Esophagus (tissue), 2 donors: ENCODE measurements at regions not wholly inside any gene's neighbourhood (a gene's known extent, or its start where the extent isn't known, plus 50 kb on each side); places are given as distances from the start of the nearest gene placed in this dataset.

Experiments
- H3K27ac ChIP-seq, 2 donors: one replicate each; pipeline ENCODE4 v1.5.1; 2013; ENCODE audit warnings: low read depth in 2 of 2, mild to moderate bottlenecking in 2 of 2, inconsistent platforms in 1 of 2, low read length in 1 of 2, moderate library complexity in 1 of 2
- H3K27me3 ChIP-seq, 2 donors: one replicate each; pipeline ENCODE4 v1.6.1; 2013; ENCODE audit warnings: low read length in 2 of 2, control low read depth in 1 of 2, mild to moderate bottlenecking in 1 of 2; ENCODE audit not compliant: insufficient read depth in 2 of 2, control insufficient read depth in 1 of 2
- H3K36me3 ChIP-seq, 2 donors: one replicate each; pipeline ENCODE4 v1.6.1; 2013; ENCODE audit warnings: low read length in 1 of 2; ENCODE audit not compliant: control insufficient read depth in 2 of 2, insufficient read depth in 2 of 2
- H3K4me1 ChIP-seq, 2 donors: one replicate each; pipeline ENCODE4 v1.6.1; 2013; ENCODE audit warnings: low read length in 1 of 2; ENCODE audit not compliant: control insufficient read depth in 2 of 2, insufficient read depth in 2 of 2
- H3K4me3 ChIP-seq, 2 donors: one replicate each; pipeline ENCODE4 v1.5.1; 2013; ENCODE audit warnings: low read length in 2 of 2, mild to moderate bottlenecking in 2 of 2, low read depth in 1 of 2, moderate library complexity in 1 of 2
- H3K9me3 ChIP-seq, 2 donors: one replicate each; pipeline ENCODE4 v1.6.1; 2013; ENCODE audit warnings: mild to moderate bottlenecking in 2 of 2, low read depth in 1 of 2, low read length in 1 of 2, moderate library complexity in 1 of 2; ENCODE audit not compliant: control insufficient read depth in 2 of 2, insufficient read depth in 1 of 2
- WGBS, 2 donors: extraction: QIAGEN DNeasy Blood & Tissue Kit; methylation state at CpG; one replicate each; pipeline ENCODE4 v1.1.7; 2013; 5-methylcytosine and 5-hydroxymethylcytosine counted together
- donor health status: healthy with polysubstance abuse.
- donor health status: Bipolar disorder and iron deficiency.

- Histone ChIP-seq H3K27ac (no peak overlapping the region), H3K4me3 (no peak overlapping the region), H3K9me3 (no peaks in the 10 kb centered on the region), H3K27me3 (no peaks in the 10 kb centered on the region), H3K4me1 (no peaks in the 10 kb centered on the region), H3K36me3 (no peaks in the 10 kb centered on the region)
- WGBS, 2 donors = 58 to 62% methylated on average over 3 of the region's 3 CpGs
Observed at GRCh38 chr7:110010359-110010758, 1080.6 kb upstream of the LRRN3 start.

GRCh38 chr7:110017405-110017804 lies 1073.5 kb upstream of the LRRN3 start:
- no peaks in the 10 kb centered on the region for H3K4me1 ChIP-seq
- WGBS, 2 donors = 77 to 87% methylated on average over 1 of the region's 1 CpG
- no peak overlapping the region for H3K27ac ChIP-seq
- no peaks in the 10 kb centered on the region for H3K9me3 ChIP-seq
- H3K4me3 ChIP-seq = no peak overlapping the region
- H3K27me3 ChIP-seq = no peaks in the 10 kb centered on the region
- H3K36me3 ChIP-seq = no peaks in the 10 kb centered on the region

GRCh38 chr7:110027385-110027784 lies 1063.5 kb upstream of the LRRN3 start:
- H3K4me3 ChIP-seq = no peak overlapping the region
- no peak overlapping the region for H3K27ac ChIP-seq
- no peaks in the 10 kb centered on the region for H3K27me3 ChIP-seq
- H3K4me1 ChIP-seq = no peaks in the 10 kb centered on the region
- WGBS, 2 donors = 53 to 66% methylated on average over 3 of the region's 3 CpGs
- H3K36me3 ChIP-seq = no peaks in the 10 kb centered on the region
- no peaks in the 10 kb centered on the region for H3K9me3 ChIP-seq

- H3K27me3 ChIP-seq = no peaks in the 10 kb centered on the region
- no peaks in the 10 kb centered on the region for H3K9me3 ChIP-seq
- 91 to 93% methylated on average over 1 of the region's 1 CpG for WGBS, 2 donors
- no peak overlapping the region for H3K4me3 ChIP-seq
- H3K36me3 ChIP-seq = no peaks in the 10 kb centered on the region
- H3K4me1 ChIP-seq = no peaks in the 10 kb centered on the region
- H3K27ac ChIP-seq = no peak overlapping the region
Observed at GRCh38 chr7:110043519-110043918, 1047.4 kb upstream of the LRRN3 start.

GRCh38 chr7:110050785-110051184 lies 1040.1 kb upstream of the LRRN3 start:
- Histone ChIP-seq H3K4me3 (no peak overlapping the region), H3K36me3 (no peaks in the 10 kb centered on the region), H3K27me3 (no peaks in the 10 kb centered on the region), H3K9me3 (no peaks in the 10 kb centered on the region), H3K4me1 (no peaks in the 10 kb centered on the region), H3K27ac (no peak overlapping the region)
- 42 to 44% methylated on average over 2 of the region's 2 CpGs for WGBS, 2 donors

- Histone ChIP-seq H3K4me3 (no peak overlapping the region), H3K27me3 (no peaks in the 10 kb centered on the region), H3K36me3 (no peaks in the 10 kb centered on the region), H3K27ac (no peak overlapping the region), H3K4me1 (no peaks in the 10 kb centered on the region), H3K9me3 (no peaks in the 10 kb centered on the region)
- 48 to 54% methylated on average over 2 of the region's 2 CpGs for WGBS, 2 donors
Observed at GRCh38 chr7:110051372-110051771, 1039.6 kb upstream of the LRRN3 start.

- Histone ChIP-seq H3K4me1 (no peaks in the 10 kb centered on the region), H3K27ac (no peak overlapping the region), H3K9me3 (no peaks in the 10 kb centered on the region), H3K4me3 (no peak overlapping the region), H3K27me3 (no peaks in the 10 kb centered on the region), H3K36me3 (no peaks in the 10 kb centered on the region)
- WGBS, 2 donors = 82 to 87% methylated on average over 3 of the region's 3 CpGs
Observed at GRCh38 chr7:110056331-110056730, 1034.6 kb upstream of the LRRN3 start.

- H3K36me3 ChIP-seq = no peaks in the 10 kb centered on the region
- no peak overlapping the region for H3K4me3 ChIP-seq
- no peaks in the 10 kb centered on the region for H3K4me1 ChIP-seq
- H3K9me3 ChIP-seq = no peaks in the 10 kb centered on the region
- no peak overlapping the region for H3K27ac ChIP-seq
- no peaks in the 10 kb centered on the region for H3K27me3 ChIP-seq
- WGBS, 2 donors = 83 to 84% methylated on average over 1 of the region's 1 CpG
Observed at GRCh38 chr7:110058401-110058800, 1032.5 kb upstream of the LRRN3 start.

- Histone ChIP-seq H3K9me3 (no peaks in the 10 kb centered on the region), H3K4me1 (no peaks in the 10 kb centered on the region), H3K27ac (no peak overlapping the region), H3K4me3 (no peak overlapping the region), H3K27me3 (no peaks in the 10 kb centered on the region), H3K36me3 (no peaks in the 10 kb centered on the region)
- whole genome bisulfite sequencing, 2 donors = 95 to 97% methylated on average over 2 of the region's 2 CpGs
Observed at GRCh38 chr7:110061387-110061786, 1029.5 kb upstream of the LRRN3 start.

- H3K27me3 ChIP-seq = no peaks in the 10 kb centered on the region
- H3K27ac ChIP-seq = no peak overlapping the region
- no peaks in the 10 kb centered on the region for H3K36me3 ChIP-seq
- 28 to 30% methylated on average over 3 of the region's 3 CpGs for WGBS, 2 donors
- H3K4me1 ChIP-seq = no peaks in the 10 kb centered on the region
- H3K9me3 ChIP-seq = no peaks in the 10 kb centered on the region
- no peak overlapping the region for H3K4me3 ChIP-seq
Observed at GRCh38 chr7:110065121-110065520, 1025.8 kb upstream of the LRRN3 start.
